Kidney epithelial cell (primary cell): ENCODE measurements at regions not wholly inside any gene's neighbourhood (a gene's known extent, or its start where the extent isn't known, plus 50 kb on each side); places are given as distances from the start of the nearest gene placed in this dataset.

Source experiments
- DNase-seq: peaks from one replicate; pipeline ENCODE4 v3.0.0-alpha.2; 2010; ENCODE audit warnings: low read depth
- H3K27me3 ChIP-seq: 2 replicates; pipeline ENCODE4 v1.6.0; 2011; ENCODE audit warnings: low read length; ENCODE audit not compliant: control insufficient read depth, insufficient read depth
- H3K36me3 ChIP-seq: 2 replicates; pipeline ENCODE4 v1.5.1; 2011; ENCODE audit warnings: low read length; ENCODE audit not compliant: control insufficient read depth, insufficient read depth
- H3K4me3 ChIP-seq: 2 replicates; pipeline ENCODE4 v1.5.1; 2011; ENCODE audit warnings: low read depth, mild to moderate bottlenecking, control low read depth, low read length
- CTCF ChIP-seq: IDR thresholded peaks from 2 replicates; pipeline ENCODE4 v1.5.1; 2011; ENCODE audit warnings: mild to moderate bottlenecking, moderate library complexity, low read length, control low read depth, inconsistent platforms; ENCODE audit not compliant: insufficient read depth, poor library complexity, severe bottlenecking

- Histone ChIP-seq H3K4me3 (no peak overlapping the region), H3K36me3 (no peaks in the 10 kb centered on the region), H3K27me3 (no peaks in the 10 kb centered on the region)
- TF ChIP-seq CTCF = no peak
- no peak for DNase-seq
Observed at GRCh38 chr1:80427881-80428280, 1372.9 kb upstream of the ADGRL2 start.

GRCh38 chr1:80424249-80424648, 1376.5 kb upstream of the ADGRL2 start:
- Histone ChIP-seq H3K27me3 (no peaks in the 10 kb centered on the region), H3K4me3 (no peak overlapping the region), H3K36me3 (no peaks in the 10 kb centered on the region)
- no peak for TF ChIP-seq CTCF
- no peak for DNase-seq

DNA sequence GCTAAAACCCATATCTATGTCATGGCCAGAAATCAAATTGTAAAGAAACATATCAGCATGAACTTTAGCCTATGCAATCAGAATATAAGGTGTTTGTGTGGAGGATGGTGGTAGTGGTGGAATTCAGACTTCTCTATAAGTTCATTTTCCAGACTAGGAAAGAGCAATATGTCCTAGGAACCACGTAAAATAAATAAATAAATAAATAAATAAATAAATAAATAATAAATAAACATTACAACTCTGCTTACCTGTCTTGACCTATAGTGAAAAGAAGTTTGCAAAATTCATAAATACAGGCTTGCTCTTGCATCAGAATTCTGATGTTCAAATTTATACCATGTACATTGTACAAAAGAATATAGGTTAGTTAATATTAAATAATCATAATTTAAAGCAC, 1382.6 kb upstream of the ADGRL2 start:
- H3K36me3 ChIP-seq = no peaks in the 10 kb centered on the region
- no peak overlapping the region for H3K4me3 ChIP-seq
- no peaks in the 10 kb centered on the region for H3K27me3 ChIP-seq
- DNase-seq = no peak
- no peak for TF ChIP-seq CTCF

DNA sequence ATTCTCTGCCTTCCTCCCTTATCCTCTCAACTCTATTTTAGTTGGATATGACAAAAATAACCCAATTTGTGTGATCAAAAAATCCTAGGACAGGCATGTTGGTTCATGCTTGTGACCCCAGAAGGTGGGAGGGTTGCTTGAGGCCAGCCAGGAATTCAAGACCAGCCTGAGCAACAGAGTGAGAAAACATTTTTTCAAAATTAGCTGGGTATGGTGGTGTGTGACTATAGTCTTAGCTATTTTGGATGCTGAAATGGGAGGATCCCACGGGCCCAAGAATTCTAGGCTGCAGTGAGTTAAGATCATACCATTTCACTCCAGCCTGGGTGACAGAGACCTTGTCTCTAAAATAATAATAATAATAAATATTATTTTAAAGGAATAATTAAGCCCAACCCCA, 1383.1 kb upstream of the ADGRL2 start:
- DNase-seq = peak; percentile 31
- no peaks in the 10 kb centered on the region for H3K27me3 ChIP-seq
- no peak for TF ChIP-seq CTCF
- no peaks in the 10 kb centered on the region for H3K36me3 ChIP-seq
- no peak overlapping the region for H3K4me3 ChIP-seq

DNA sequence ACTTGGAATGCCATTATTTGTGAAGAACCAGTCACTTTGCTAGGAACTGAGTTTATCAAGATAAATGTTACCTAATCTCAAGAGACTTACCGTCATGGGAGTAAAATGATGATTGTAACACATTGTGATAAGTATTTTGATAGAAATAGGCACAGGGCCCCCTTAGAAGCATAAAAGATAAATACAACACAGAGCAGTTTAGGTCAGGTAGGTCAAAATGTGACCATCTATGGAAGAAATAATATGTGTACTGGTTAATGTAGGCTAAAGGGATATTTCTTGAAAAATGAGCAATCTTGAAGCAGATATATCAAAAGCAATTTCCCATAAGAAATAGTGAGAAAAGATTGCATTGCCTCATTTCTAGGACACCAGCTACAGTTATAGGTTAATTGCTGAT, 1386.8 kb upstream of the ADGRL2 start:
- DNase-seq = no peak
- H3K36me3 ChIP-seq = no peaks in the 10 kb centered on the region
- H3K4me3 ChIP-seq = no peak overlapping the region
- H3K27me3 ChIP-seq = no peaks in the 10 kb centered on the region
- no peak for TF ChIP-seq CTCF

DNA sequence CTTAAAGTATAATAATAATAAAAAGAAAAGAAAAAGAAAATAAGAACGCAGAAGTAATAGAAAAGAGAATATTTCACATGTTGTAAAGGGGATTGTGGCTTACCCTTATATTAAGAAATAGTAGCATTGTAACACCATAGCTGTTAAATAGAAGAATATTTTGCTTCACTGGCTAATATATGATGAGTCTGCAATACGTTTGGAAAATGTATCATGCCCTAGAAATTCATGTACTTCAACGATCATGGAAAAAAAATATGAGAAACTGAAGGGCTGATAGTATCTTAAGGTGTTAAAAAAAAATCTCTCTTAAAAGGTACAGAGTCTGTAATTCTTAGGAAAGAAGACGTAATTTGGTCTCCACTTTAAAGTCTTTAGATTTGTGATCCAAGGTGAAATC, 1390.5 kb upstream of the ADGRL2 start:
- no peak for DNase-seq
- TF ChIP-seq CTCF = no peak
- Histone ChIP-seq H3K27me3 (no peaks in the 10 kb centered on the region), H3K36me3 (no peaks in the 10 kb centered on the region), H3K4me3 (no peak overlapping the region)
